OCI-LY3 (cell line): ENCODE measurements at regions not wholly inside any gene's neighbourhood (a gene's known extent, or its start where the extent isn't known, plus 50 kb on each side); places are given as distances from the start of the nearest gene placed in this dataset.

Source experiments
- CTCF ChIP-seq: fragments of 200-600, 300-600 bp; sonication (generic); IDR thresholded peaks from 2 replicates; pipeline ENCODE4 v1.5.1; 2014; ENCODE audit warnings: antibody characterized with exemption, low read length, low read depth
- EZH2phosphoT487 ChIP-seq: fragments of 200-600 bp; shearing (Covaris generic); IDR thresholded peaks from 2 replicates; pipeline ENCODE4 v1.6.1; 2018; ENCODE audit warnings: antibody characterized with exemption, mixed run types, low read depth

- TF ChIP-seq CTCF (no peak), EZH2phosphoT487 (no peak)
These were observed 260.4 kb upstream of the LYZL1 start for GRCh38 chr10:29028486-29028885.
